RWPE2 (cell line): ENCODE measurements at regions not wholly inside any gene's neighbourhood (a gene's known extent, or its start where the extent isn't known, plus 50 kb on each side); places are given as distances from the start of the nearest gene placed in this dataset.

Source experiments
- ATAC-seq: fragments of 200-7000 bp; cut with Tn5 transposase; 3 replicates; pipeline ENCODE4 v1.9.1; 2021; ENCODE audit warnings: low read depth
- DNase-seq: peaks from one replicate; pipeline ENCODE4 v3.0.0-alpha.2; 2020; ENCODE audit warnings: low spot score
- H3K27ac ChIP-seq: fragments of 450-650 bp; 2 replicates; pipeline ENCODE4 v1.5.1; 2017; ENCODE audit warnings: mild to moderate bottlenecking; ENCODE audit not compliant: poor library complexity, severe bottlenecking
- H3K27me3 ChIP-seq: fragments of 250-450 bp; sonication (Bioruptor Pico); 2 replicates; pipeline ENCODE4 v1.5.1; 2021; ENCODE audit warnings: mild to moderate bottlenecking, moderate library complexity; ENCODE audit not compliant: insufficient read depth, poor library complexity, severe bottlenecking
- H3K36me3 ChIP-seq: fragments of 250-450 bp; sonication (Bioruptor Pico); 2 replicates; pipeline ENCODE4 v1.5.1; 2020; ENCODE audit warnings: low read depth, mild to moderate bottlenecking, moderate library complexity
- H3K4me1 ChIP-seq: fragments of 250-450 bp; sonication (Bioruptor Pico); 2 replicates; pipeline ENCODE4 v1.5.1; 2021; ENCODE audit warnings: mild to moderate bottlenecking, moderate library complexity; ENCODE audit not compliant: insufficient read depth, poor library complexity, severe bottlenecking
- H3K4me3 ChIP-seq: fragments of 250-450 bp; sonication (Bioruptor Pico); 2 replicates; pipeline ENCODE4 v1.5.1; 2021; ENCODE audit warnings: mild to moderate bottlenecking, moderate library complexity; ENCODE audit not compliant: severe bottlenecking
- H3K9me3 ChIP-seq: fragments of 250-450 bp; sonication (Bioruptor Pico); 2 replicates; pipeline ENCODE4 v1.5.1; 2021; ENCODE audit warnings: mild to moderate bottlenecking, moderate library complexity; ENCODE audit not compliant: severe bottlenecking
- CTCF ChIP-seq: fragments of 450-650 bp; IDR thresholded peaks from one replicate; pipeline ENCODE4 v1.5.1; 2017; ENCODE audit warnings: mild to moderate bottlenecking, moderate library complexity; ENCODE audit not compliant: poor library complexity, severe bottlenecking

GRCh38 chr7:20964281-20964918, 177.7 kb upstream of the SP8 start:
- peaks cover 6% of the 10 kb centered on the region for H3K4me1 ChIP-seq
- DNase-seq (no peak), ATAC-seq (no peak)

GRCh38 chr7:20971219-20971618, 184.5 kb upstream of the SP8 start:
- no peaks in the 10 kb centered on the region for H3K4me1 ChIP-seq
- no peak for ATAC-seq
- no peak for DNase-seq
- no peaks in the 10 kb centered on the region for H3K9me3 ChIP-seq
- H3K36me3 ChIP-seq: no peaks in the 10 kb centered on the region
- H3K27me3 ChIP-seq: no peaks in the 10 kb centered on the region
- no peak overlapping the region for H3K4me3 ChIP-seq
- no peak overlapping the region for H3K27ac ChIP-seq
- TF ChIP-seq CTCF: no peak

More at GRCh38 chr7:20964281-20964918, 177.7 kb upstream of the SP8 start:
- TF ChIP-seq CTCF: no peak
- H3K27me3 ChIP-seq: no peaks in the 10 kb centered on the region
- no peak overlapping the region for H3K4me3 ChIP-seq
- no peaks in the 10 kb centered on the region for H3K36me3 ChIP-seq
- H3K9me3 ChIP-seq: peaks cover 2% of the 10 kb centered on the region
- H3K27ac ChIP-seq: no peak overlapping the region

DNA sequence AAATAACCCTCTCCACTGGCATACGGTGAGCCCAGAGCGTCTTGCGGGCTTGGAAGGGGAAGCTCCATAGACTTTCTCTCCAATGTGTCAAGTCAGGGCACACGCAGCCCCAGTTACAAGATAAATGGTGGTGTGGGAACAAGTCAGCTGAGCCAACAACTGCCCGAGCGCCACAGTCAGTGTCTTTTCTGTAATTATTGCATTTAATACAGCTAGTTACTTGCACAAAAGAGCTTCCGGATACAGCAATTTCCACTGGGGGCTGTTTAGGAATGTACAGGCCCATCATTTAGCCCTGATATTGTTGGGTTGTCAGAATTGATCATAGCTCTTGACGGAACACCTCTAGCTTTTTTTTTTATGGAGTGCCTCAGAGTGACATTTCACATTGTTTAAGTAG, 193.5 kb upstream of the SP8 start:
- Histone ChIP-seq H3K4me3 (no peak overlapping the region), H3K4me1 (no peaks in the 10 kb centered on the region), H3K36me3 (no peaks in the 10 kb centered on the region), H3K27me3 (no peaks in the 10 kb centered on the region), H3K9me3 (no peaks in the 10 kb centered on the region), H3K27ac (no peak overlapping the region)
- ATAC-seq (no peak), DNase-seq (no peak)
- TF ChIP-seq CTCF: no peak

DNA sequence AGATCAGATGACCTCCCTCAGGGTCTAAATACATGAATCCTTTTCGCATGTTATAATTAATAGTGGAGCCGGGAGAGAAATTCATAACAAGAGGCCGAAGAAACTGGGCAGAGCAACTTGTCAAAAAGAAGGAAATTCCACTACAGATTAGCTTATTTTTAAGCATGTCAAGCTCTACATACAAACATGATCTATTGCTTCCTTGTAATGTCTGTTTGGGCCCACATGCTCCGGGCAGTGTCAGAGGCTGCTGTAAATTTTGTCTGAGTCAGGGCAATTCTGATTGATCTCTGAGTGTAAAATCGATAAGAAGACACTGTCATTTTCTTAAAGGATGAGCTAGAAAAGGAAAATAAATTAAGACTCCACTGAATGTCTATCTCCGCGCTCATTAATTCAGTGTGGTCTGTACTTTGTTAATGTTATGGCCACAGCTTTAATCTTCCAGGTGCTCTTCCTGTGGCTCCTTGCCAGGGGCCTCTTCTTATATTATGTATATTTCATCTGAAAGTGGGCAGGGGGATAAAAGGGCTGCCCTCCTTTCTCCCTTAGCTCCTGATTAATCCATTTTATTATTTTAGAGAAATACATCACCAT, 194.1 kb upstream of the SP8 start:
- ATAC-seq (no peak), DNase-seq (no peak)
- no peak overlapping the region for H3K27ac ChIP-seq
- no peak overlapping the region for H3K4me3 ChIP-seq
- no peaks in the 10 kb centered on the region for H3K36me3 ChIP-seq
- no peaks in the 10 kb centered on the region for H3K9me3 ChIP-seq
- H3K27me3 ChIP-seq: no peaks in the 10 kb centered on the region
- TF ChIP-seq CTCF: no peak
- H3K4me1 ChIP-seq: no peaks in the 10 kb centered on the region

GRCh38 chr7:20988340-20988739, 201.7 kb upstream of the SP8 start:
- no peak overlapping the region for H3K4me3 ChIP-seq
- no peaks in the 10 kb centered on the region for H3K36me3 ChIP-seq
- no peak for TF ChIP-seq CTCF
- no peaks in the 10 kb centered on the region for H3K27me3 ChIP-seq
- peaks cover 1% of the 10 kb centered on the region for H3K9me3 ChIP-seq
- ATAC-seq: no peak
- DNase-seq: no peak
- no peaks in the 10 kb centered on the region for H3K4me1 ChIP-seq
- H3K27ac ChIP-seq: no peak overlapping the region
